IMR-90 (cell line): ENCODE measurements at regions not wholly inside any gene's neighbourhood (a gene's known extent, or its start where the extent isn't known, plus 50 kb on each side); places are given as distances from the start of the nearest gene placed in this dataset.

Source experiments
- ATAC-seq: fragments of 200-7000 bp; cut with Tn5 transposase; 2 replicates; pipeline ENCODE4 v1.9.1; 2020; ENCODE audit warnings: low read depth, mild to moderate bottlenecking, moderate library complexity
- BruUV-seq: library from RNA; stranded (reverse); fragments of 400-500 nt; replicated peaks from 2 replicates; lab custom pipeline; 2021; lab: Mats Ljungman, UMichigan
- CTCF ChIA-PET: fragments of 300-600 bp; formaldehyde crosslinking; extraction: SDS; loops from one replicate; lab custom pipeline; 2021; ENCODE audit warnings: antibody characterized with exemption; lab: Yijun Ruan, JAX
- POLR2A ChIA-PET: fragments of 300-600 bp; sonication (Branson Sonifier 250); formaldehyde crosslinking; loops from one replicate; lab custom pipeline; 2022; ENCODE audit warnings: antibody characterized with exemption; ENCODE audit not compliant: unreplicated experiment; lab: Charles Lee
- DNase-seq: peaks from one replicate; pipeline ENCODE4 v3.0.0; 2013
- H2AFZ ChIP-seq: replicated peaks from 2 replicates; pipeline ENCODE3; 2013; ENCODE audit warnings: low read length, mild to moderate bottlenecking; ENCODE audit not compliant: poor library complexity
- H2AK5ac ChIP-seq: 2 replicates; pipeline ENCODE4 v1.6.1; 2013; ENCODE audit warnings: low read depth, low read length, inconsistent platforms
- H2AK9ac ChIP-seq: replicated peaks from 2 replicates; pipeline ENCODE3; 2013; ENCODE audit warnings: mild to moderate bottlenecking, low read depth, low read length, moderate library complexity; ENCODE audit not compliant: poor library complexity
- H2BK120ac ChIP-seq: 2 replicates; pipeline ENCODE4 v1.6.1; 2013; ENCODE audit warnings: low read depth, low read length, inconsistent platforms
- H2BK15ac ChIP-seq: 3 replicates; pipeline ENCODE4 v1.6.1; 2013; ENCODE audit warnings: low read depth, low read length, inconsistent platforms
- H2BK20ac ChIP-seq: 2 replicates; pipeline ENCODE4 v1.6.1; 2013; ENCODE audit warnings: low read depth, mild to moderate bottlenecking, inconsistent platforms, low read length, moderate library complexity
- H2BK5ac ChIP-seq: 2 replicates; pipeline ENCODE4 v1.6.1; 2013; ENCODE audit warnings: mild to moderate bottlenecking, low read depth, low read length, inconsistent platforms; ENCODE audit not compliant: poor library complexity, severe bottlenecking
- H3K14ac ChIP-seq: replicated peaks from 2 replicates; pipeline ENCODE4 v1.6.1; 2013; ENCODE audit warnings: low read depth, low read length, inconsistent platforms
- H3K18ac ChIP-seq: 2 replicates; pipeline ENCODE4 v1.6.1; 2013; ENCODE audit warnings: low read depth, low read length, control low read depth
- H3K23ac ChIP-seq: 2 replicates; pipeline ENCODE4 v1.6.1; 2013; ENCODE audit warnings: low read depth, low read length, inconsistent platforms
- H3K27ac ChIP-seq: 2 replicates; pipeline ENCODE4 v1.5.1; 2013; ENCODE audit warnings: mild to moderate bottlenecking, control low read depth, low read length; ENCODE audit not compliant: insufficient read depth
- H3K27me3 ChIP-seq: 2 replicates; pipeline ENCODE4 v1.6.1; 2013; ENCODE audit warnings: low read length; ENCODE audit not compliant: control insufficient read depth, insufficient read depth
- H3K36me3 ChIP-seq: 2 replicates; pipeline ENCODE4 v1.6.1; 2013; ENCODE audit warnings: low read length, mixed read lengths; ENCODE audit not compliant: control insufficient read depth, insufficient read depth
- H3K4ac ChIP-seq: 2 replicates; pipeline ENCODE4 v1.6.1; 2013; ENCODE audit warnings: low read depth, low read length, inconsistent platforms
- H3K4me1 ChIP-seq: 2 replicates; pipeline ENCODE4 v1.6.1; 2013; ENCODE audit warnings: low read length, mixed read lengths; ENCODE audit not compliant: control insufficient read depth, insufficient read depth
- H3K4me2 ChIP-seq: 2 replicates; pipeline ENCODE4 v1.6.1; 2013; ENCODE audit warnings: low read depth, mild to moderate bottlenecking, control low read depth, low read length, moderate library complexity
- H3K4me3 ChIP-seq: 2 replicates; pipeline ENCODE4 v1.5.1; 2013; ENCODE audit warnings: low read depth, mild to moderate bottlenecking, control low read depth, low read length, moderate library complexity; ENCODE audit not compliant: insufficient read depth
- H3K56ac ChIP-seq: 2 replicates; pipeline ENCODE4 v1.6.1; 2013; ENCODE audit warnings: low read length, inconsistent platforms; ENCODE audit not compliant: insufficient read depth; ENCODE audit errors: extremely low read depth
- H3K79me1 ChIP-seq, 2 experiments: 2 replicates each; pipeline ENCODE4 v1.6.1; 2013; ENCODE audit warnings: low read length in 2 of 2, inconsistent platforms in 1 of 2, low read depth in 1 of 2
- H3K9ac ChIP-seq: 2 replicates; pipeline ENCODE4 v1.6.1; 2013; ENCODE audit warnings: low read depth, low read length, control low read depth
- H3K9me1 ChIP-seq: 2 replicates; pipeline ENCODE4 v1.6.1; 2013; ENCODE audit warnings: low read length, inconsistent platforms; ENCODE audit not compliant: insufficient read depth
- H3K9me3 ChIP-seq: 2 replicates; pipeline ENCODE4 v1.6.1; 2013; ENCODE audit warnings: low read length; ENCODE audit not compliant: control insufficient read depth, insufficient read depth
- H4K20me1 ChIP-seq: 2 replicates; pipeline ENCODE4 v1.6.1; 2013; ENCODE audit warnings: low read length, inconsistent platforms; ENCODE audit not compliant: insufficient read depth
- H4K5ac ChIP-seq: 2 replicates; pipeline ENCODE4 v1.6.1; 2013; ENCODE audit warnings: mild to moderate bottlenecking, low read depth, low read length, control low read depth
- H4K8ac ChIP-seq, 2 experiments: 2 replicates each; pipeline ENCODE4 v1.6.1; 2013; ENCODE audit warnings: low read depth in 2 of 2, low read length in 2 of 2, control low read depth in 1 of 2, inconsistent platforms in 1 of 2
- H4K91ac ChIP-seq: 2 replicates; pipeline ENCODE4 v1.6.1; 2013; ENCODE audit warnings: low read depth, low read length, inconsistent platforms; ENCODE audit not compliant: insufficient read depth
- BHLHE40 ChIP-seq: fragments of 150-350 bp; IDR thresholded peaks from 2 replicates; pipeline ENCODE4 v1.6.1; 2016; ENCODE audit warnings: mild to moderate bottlenecking, low read depth, low read length
- CEBPB ChIP-seq: IDR thresholded peaks from 2 replicates; pipeline ENCODE4 v1.6.1; 2012; ENCODE audit warnings: low read depth, low read length, improper control_type of control experiment
- CHD1 ChIP-seq: IDR thresholded peaks from 2 replicates; pipeline ENCODE4 v1.6.1; 2012; ENCODE audit warnings: low read depth, low read length, improper control_type of control experiment
- FOS ChIP-seq: fragments of 150-350 bp; IDR thresholded peaks from 2 replicates; pipeline ENCODE4 v1.6.1; 2016; ENCODE audit warnings: low read depth, low read length
- MAFK ChIP-seq: IDR thresholded peaks from 2 replicates; pipeline ENCODE4 v1.6.1; 2012; ENCODE audit warnings: low read depth, low read length, improper control_type of control experiment
- MAZ ChIP-seq: IDR thresholded peaks from 2 replicates; pipeline ENCODE4 v1.6.1; 2012; ENCODE audit warnings: low read depth, mild to moderate bottlenecking, low read length, improper control_type of control experiment, moderate library complexity, borderline replicate concordance
- MXI1 ChIP-seq: IDR thresholded peaks from 2 replicates; pipeline ENCODE4 v1.6.1; 2012; ENCODE audit warnings: low read depth, mild to moderate bottlenecking, low read length, moderate library complexity, borderline replicate concordance
- NFE2L2 ChIP-seq: fragments of 150-350 bp; IDR thresholded peaks from 2 replicates; pipeline ENCODE4 v1.6.1; 2016; ENCODE audit warnings: low read depth, mild to moderate bottlenecking, low read length
- POLR2A ChIP-seq: IDR thresholded peaks from 2 replicates; pipeline ENCODE4 v1.6.1; 2012; ENCODE audit warnings: mild to moderate bottlenecking, low read depth, low read length
- RAD21 ChIP-seq: IDR thresholded peaks from 2 replicates; pipeline ENCODE4 v1.6.1; 2012; ENCODE audit warnings: low read length, improper control_type of control experiment
- RCOR1 ChIP-seq: IDR thresholded peaks from 2 replicates; pipeline ENCODE4 v1.6.1; 2012; ENCODE audit warnings: mild to moderate bottlenecking, low read length, improper control_type of control experiment; ENCODE audit not compliant: insufficient replicate concordance
- RFX5 ChIP-seq: IDR thresholded peaks from 2 replicates; pipeline ENCODE4 v1.8.0; 2012; ENCODE audit warnings: low read depth, mild to moderate bottlenecking, low read length, moderate library complexity
- SMC3 ChIP-seq: fragments of 150-350 bp; IDR thresholded peaks from 2 replicates; pipeline ENCODE4 v1.6.1; 2016; ENCODE audit warnings: low read depth, mild to moderate bottlenecking, antibody characterized with exemption, low read length, moderate library complexity
- WGBS, 2 experiments: methylation state at CpG; one replicate each; pipeline versions ENCODE4 v1.1.5 to v1.1.7; 2013; ENCODE audit warnings: missing lambda C conversion rate in 2 of 2; ENCODE audit not compliant: insufficient read length in 1 of 2; ENCODE audit errors: extremely low coverage in 2 of 2; 5-methylcytosine and 5-hydroxymethylcytosine counted together
- dilution Hi-C: fragments of 300-500 bp; cut with HindIII; formaldehyde crosslinking; loops from one replicate; pipeline ENCODE4 v1.14.3; 2018; ENCODE audit warnings: low sequenced_read_pairs; ENCODE audit not compliant: unreplicated experiment
- in situ Hi-C: fragments of 300-500 bp; cut with MboI; formaldehyde crosslinking; loops from 3 replicates; pipeline ENCODE4 v1.14.3; 2019; ENCODE audit warnings: low sequenced_read_pairs, inconsistent platforms, mixed read lengths
- intact Hi-C: fragments of 100-400 bp; cut with micrococcal nuclease; formaldehyde crosslinking; loops from 2 replicates; pipeline ENCODE4 v1.10.0; 2022
- TF ChIP-seq, protein P1 (sequence below): fragments of 150-350 bp; IDR thresholded peaks from 2 replicates; pipeline ENCODE4 v1.6.1; 2017; ENCODE audit warnings: mild to moderate bottlenecking, antibody characterized with exemption, low read length, low read depth
- TF ChIP-seq, protein P2 (sequence below): conservative IDR thresholded peaks from 2 replicates; pipeline ENCODE4 v1.5.1; 2012; ENCODE audit warnings: mild to moderate bottlenecking, low read depth, low read length, improper control_type of control experiment
- TF ChIP-seq, protein P3 (sequence below): fragments of 150-350 bp; IDR thresholded peaks from 2 replicates; pipeline ENCODE4 v1.6.1; 2016; ENCODE audit warnings: low read depth, mild to moderate bottlenecking, low read length, moderate library complexity, borderline replicate concordance

DNA sequence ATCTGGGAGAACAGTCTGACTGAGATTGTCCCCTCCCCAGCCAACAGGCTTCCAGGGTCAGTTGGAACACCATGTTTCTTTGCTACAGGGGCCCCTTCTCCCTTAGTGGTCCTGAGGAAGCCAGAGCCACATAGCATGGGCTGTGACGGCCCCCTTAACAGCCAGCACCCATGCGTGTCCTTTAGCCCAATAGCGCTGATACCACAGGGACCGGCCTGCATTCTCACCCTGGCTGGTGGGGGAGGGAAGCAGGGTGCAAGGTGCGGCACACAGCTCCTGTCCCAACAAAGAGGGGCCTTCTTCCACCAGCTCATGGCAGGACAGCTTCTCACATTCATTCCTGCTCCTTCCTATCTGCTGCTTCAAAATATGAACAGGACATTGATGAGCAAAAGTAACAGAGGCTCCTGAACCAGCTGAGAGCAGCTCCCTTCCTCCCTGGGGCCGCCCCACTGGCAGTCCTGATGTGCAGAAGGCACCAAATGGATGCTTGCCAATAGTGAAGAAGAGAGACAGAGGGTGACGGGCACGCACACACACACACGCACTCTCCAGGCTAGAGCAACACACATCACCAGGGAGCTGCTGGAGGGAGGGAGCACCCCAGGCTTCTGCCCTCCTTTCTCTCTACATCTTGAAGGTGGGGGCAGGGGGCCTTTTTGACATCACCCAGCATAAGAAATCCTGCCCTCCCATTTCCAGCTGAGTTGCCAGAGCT is 99.4 kb downstream of the CRYAA start:
- no peak overlapping the region for H4K91ac ChIP-seq
- DNase-seq (no peak), ATAC-seq (no peak)

More for the DNA sequence above, 99.4 kb downstream of the CRYAA start:
- Histone ChIP-seq H2BK20ac (no peak overlapping the region), H3K9me3 (no peaks in the 10 kb centered on the region), H2BK15ac (no peak overlapping the region), H2AFZ (no peak overlapping the region), H3K4me2 (no peak overlapping the region), H4K8ac (no peak overlapping the region), H3K4me1 (no peaks in the 10 kb centered on the region), H3K23ac (no peak overlapping the region), H3K4ac (no peak overlapping the region), H3K79me1 (no peaks in the 10 kb centered on the region), H4K20me1 (no peaks in the 10 kb centered on the region; the same call in 1 of the 2 replicates), H2AK9ac (no peak overlapping the region), H3K4me3 (no peak overlapping the region), H2BK5ac (no peak overlapping the region), H2AK5ac (no peak overlapping the region), H3K14ac (no peak overlapping the region), H3K27me3 (peaks cover 40% of the 10 kb centered on the region), H3K9me1 (no peaks in the 10 kb centered on the region), H2BK120ac (no peak overlapping the region), H3K9ac (no peak overlapping the region), H3K56ac (no peak overlapping the region), H3K36me3 (no peaks in the 10 kb centered on the region), H3K27ac (no peak overlapping the region), H4K5ac (no peak overlapping the region), H3K18ac (no peak overlapping the region)
- in situ Hi-C loops: no loop called here
- dilution Hi-C loops: no loop called here
- no peak for TF ChIP-seq MAZ
- no peak for TF ChIP-seq MAFK
- no peak for TF ChIP-seq NFE2L2
- TF ChIP-seq, protein P1, sequence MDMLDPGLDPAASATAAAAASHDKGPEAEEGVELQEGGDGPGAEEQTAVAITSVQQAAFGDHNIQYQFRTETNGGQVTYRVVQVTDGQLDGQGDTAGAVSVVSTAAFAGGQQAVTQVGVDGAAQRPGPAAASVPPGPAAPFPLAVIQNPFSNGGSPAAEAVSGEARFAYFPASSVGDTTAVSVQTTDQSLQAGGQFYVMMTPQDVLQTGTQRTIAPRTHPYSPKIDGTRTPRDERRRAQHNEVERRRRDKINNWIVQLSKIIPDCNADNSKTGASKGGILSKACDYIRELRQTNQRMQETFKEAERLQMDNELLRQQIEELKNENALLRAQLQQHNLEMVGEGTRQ: no peak
- no peak for TF ChIP-seq SMC3
- TF ChIP-seq CHD1: no peak
- no peak for TF ChIP-seq POLR2A
- no peak for TF ChIP-seq RCOR1
- TF ChIP-seq, protein P2, sequence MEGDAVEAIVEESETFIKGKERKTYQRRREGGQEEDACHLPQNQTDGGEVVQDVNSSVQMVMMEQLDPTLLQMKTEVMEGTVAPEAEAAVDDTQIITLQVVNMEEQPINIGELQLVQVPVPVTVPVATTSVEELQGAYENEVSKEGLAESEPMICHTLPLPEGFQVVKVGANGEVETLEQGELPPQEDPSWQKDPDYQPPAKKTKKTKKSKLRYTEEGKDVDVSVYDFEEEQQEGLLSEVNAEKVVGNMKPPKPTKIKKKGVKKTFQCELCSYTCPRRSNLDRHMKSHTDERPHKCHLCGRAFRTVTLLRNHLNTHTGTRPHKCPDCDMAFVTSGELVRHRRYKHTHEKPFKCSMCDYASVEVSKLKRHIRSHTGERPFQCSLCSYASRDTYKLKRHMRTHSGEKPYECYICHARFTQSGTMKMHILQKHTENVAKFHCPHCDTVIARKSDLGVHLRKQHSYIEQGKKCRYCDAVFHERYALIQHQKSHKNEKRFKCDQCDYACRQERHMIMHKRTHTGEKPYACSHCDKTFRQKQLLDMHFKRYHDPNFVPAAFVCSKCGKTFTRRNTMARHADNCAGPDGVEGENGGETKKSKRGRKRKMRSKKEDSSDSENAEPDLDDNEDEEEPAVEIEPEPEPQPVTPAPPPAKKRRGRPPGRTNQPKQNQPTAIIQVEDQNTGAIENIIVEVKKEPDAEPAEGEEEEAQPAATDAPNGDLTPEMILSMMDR: no peak
- TF ChIP-seq, protein P3, sequence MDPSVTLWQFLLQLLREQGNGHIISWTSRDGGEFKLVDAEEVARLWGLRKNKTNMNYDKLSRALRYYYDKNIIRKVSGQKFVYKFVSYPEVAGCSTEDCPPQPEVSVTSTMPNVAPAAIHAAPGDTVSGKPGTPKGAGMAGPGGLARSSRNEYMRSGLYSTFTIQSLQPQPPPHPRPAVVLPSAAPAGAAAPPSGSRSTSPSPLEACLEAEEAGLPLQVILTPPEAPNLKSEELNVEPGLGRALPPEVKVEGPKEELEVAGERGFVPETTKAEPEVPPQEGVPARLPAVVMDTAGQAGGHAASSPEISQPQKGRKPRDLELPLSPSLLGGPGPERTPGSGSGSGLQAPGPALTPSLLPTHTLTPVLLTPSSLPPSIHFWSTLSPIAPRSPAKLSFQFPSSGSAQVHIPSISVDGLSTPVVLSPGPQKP: no peak
- TF ChIP-seq FOS: no peak
- TF ChIP-seq CEBPB: no peak
- no peak for TF ChIP-seq MXI1
- TF ChIP-seq RFX5: no peak
- TF ChIP-seq BHLHE40: no peak
- TF ChIP-seq RAD21: no peak
- ChIA-PET POLR2A (no interaction called here), CTCF (no interaction called here)
- intact Hi-C loops: no loop called here
- WGBS, 2 experiments: no CpG with 5 or more reads among the region's 9 CpGs
- no TSS peak for BruUV-seq
